ENCODE measurements at regions not wholly inside any gene's neighbourhood (a gene's known extent, or its start where the extent isn't known, plus 50 kb on each side); places are given as distances from the start of the nearest gene placed in this dataset.

DNA sequence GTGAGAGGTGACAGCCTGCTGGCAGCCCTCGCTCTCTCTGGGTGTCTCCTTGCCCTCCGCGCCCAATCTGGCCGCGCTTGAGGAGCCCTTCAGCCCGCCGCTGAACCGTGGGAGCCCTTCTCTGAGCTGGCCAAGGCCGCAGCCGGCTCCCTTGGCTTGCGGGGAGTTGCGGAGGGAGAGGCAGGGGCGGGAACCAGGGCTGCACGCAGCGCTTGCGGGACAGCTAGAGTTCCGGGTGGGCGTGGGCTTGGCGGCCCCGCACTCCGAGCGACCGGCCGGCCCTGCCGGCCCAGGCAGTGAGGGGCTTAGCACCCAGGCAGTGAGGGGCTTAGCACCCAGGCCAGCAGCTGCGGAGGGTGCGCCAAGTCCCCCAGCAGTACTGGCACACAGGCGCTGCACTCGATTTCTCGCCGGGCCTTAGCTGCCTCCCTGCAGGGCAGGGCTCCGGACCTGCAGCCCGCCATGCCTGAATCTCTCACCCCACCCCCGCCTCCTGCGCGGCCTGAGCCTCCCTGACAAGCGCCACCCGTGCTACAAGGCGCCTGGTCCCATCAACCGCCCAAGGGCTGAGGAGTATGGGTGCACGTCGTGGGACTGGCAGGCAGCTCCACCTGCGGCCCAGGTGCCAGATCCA is 1526.1 kb downstream of the FAM181B start:
- TF ChIP-seq, protein P1, sequence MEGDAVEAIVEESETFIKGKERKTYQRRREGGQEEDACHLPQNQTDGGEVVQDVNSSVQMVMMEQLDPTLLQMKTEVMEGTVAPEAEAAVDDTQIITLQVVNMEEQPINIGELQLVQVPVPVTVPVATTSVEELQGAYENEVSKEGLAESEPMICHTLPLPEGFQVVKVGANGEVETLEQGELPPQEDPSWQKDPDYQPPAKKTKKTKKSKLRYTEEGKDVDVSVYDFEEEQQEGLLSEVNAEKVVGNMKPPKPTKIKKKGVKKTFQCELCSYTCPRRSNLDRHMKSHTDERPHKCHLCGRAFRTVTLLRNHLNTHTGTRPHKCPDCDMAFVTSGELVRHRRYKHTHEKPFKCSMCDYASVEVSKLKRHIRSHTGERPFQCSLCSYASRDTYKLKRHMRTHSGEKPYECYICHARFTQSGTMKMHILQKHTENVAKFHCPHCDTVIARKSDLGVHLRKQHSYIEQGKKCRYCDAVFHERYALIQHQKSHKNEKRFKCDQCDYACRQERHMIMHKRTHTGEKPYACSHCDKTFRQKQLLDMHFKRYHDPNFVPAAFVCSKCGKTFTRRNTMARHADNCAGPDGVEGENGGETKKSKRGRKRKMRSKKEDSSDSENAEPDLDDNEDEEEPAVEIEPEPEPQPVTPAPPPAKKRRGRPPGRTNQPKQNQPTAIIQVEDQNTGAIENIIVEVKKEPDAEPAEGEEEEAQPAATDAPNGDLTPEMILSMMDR (IDR thresholded peaks at IDR 0.05) = no peak
- no peak for TF ChIP-seq POLR2A (IDR thresholded peaks at IDR 0.05)
